ENCODE measurements at regions not wholly inside any gene's neighbourhood (a gene's known extent, or its start where the extent isn't known, plus 50 kb on each side); places are given as distances from the start of the nearest gene placed in this dataset.

DNA sequence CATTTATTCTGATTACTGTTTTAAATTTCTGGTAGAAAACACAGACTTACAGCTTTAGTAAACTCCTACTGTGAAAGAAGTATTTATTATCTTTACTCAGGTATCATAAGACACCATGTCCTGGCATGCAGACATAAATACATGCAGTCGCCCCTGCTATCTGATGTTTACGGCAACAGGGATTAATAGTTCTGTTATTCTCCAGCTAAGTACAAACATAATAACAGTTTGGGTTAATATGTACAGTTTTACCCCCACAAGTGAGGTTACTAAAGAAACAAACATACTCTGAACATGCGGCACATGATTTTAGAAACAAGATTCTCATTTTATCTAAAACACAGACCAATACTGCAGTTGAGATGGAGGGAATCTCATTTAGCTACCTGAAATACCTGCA, 170.8 kb downstream of the ABCA8 start:
- Histone ChIP-seq H3K9me3 (no peaks in the 10 kb centered on the region), H3K27ac (no peak overlapping the region), H3K4me3 (no peak overlapping the region), H3K36me3 (no peaks in the 10 kb centered on the region), H3K4me1 (no peaks in the 10 kb centered on the region), H3K27me3 (peaks cover 0 to 4% of the 10 kb centered on the region in 2 donors)
- DNase-seq: no peak
- TF ChIP-seq, protein P1, sequence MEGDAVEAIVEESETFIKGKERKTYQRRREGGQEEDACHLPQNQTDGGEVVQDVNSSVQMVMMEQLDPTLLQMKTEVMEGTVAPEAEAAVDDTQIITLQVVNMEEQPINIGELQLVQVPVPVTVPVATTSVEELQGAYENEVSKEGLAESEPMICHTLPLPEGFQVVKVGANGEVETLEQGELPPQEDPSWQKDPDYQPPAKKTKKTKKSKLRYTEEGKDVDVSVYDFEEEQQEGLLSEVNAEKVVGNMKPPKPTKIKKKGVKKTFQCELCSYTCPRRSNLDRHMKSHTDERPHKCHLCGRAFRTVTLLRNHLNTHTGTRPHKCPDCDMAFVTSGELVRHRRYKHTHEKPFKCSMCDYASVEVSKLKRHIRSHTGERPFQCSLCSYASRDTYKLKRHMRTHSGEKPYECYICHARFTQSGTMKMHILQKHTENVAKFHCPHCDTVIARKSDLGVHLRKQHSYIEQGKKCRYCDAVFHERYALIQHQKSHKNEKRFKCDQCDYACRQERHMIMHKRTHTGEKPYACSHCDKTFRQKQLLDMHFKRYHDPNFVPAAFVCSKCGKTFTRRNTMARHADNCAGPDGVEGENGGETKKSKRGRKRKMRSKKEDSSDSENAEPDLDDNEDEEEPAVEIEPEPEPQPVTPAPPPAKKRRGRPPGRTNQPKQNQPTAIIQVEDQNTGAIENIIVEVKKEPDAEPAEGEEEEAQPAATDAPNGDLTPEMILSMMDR (IDR thresholded peaks at IDR 0.05): no peak
- intact Hi-C loops (cut with DNase I; ENCODE audit: low total_unique reads): no loop called here

- H3K27ac ChIP-seq: no peak overlapping the region
- TF ChIP-seq, protein P1 (IDR thresholded peaks at IDR 0.05): no peak
- H3K27me3 ChIP-seq: peaks cover 0 to 4% of the 10 kb centered on the region in 2 donors
- H3K9me3 ChIP-seq: no peaks in the 10 kb centered on the region
- no peak overlapping the region for H3K4me3 ChIP-seq
- DNase-seq: no peak
- no peaks in the 10 kb centered on the region for H3K4me1 ChIP-seq
- no peaks in the 10 kb centered on the region for H3K36me3 ChIP-seq
- intact Hi-C loops (cut with DNase I; ENCODE audit: low total_unique reads): no loop called here
Observed at GRCh38 chr17:68783861-68784260, 171.3 kb downstream of the ABCA8 start.

GRCh38 chr17:68782789-68783188, 172.4 kb downstream of the ABCA8 start:
- Histone ChIP-seq H3K4me3 (no peak overlapping the region), H3K4me1 (no peaks in the 10 kb centered on the region), H3K27ac (no peak overlapping the region), H3K27me3 (peaks cover 0 to 4% of the 10 kb centered on the region in 2 donors), H3K9me3 (no peaks in the 10 kb centered on the region), H3K36me3 (no peaks in the 10 kb centered on the region)
- TF ChIP-seq, protein P1 (IDR thresholded peaks at IDR 0.05): no peak
- intact Hi-C loops (cut with DNase I; ENCODE audit: low total_unique reads): no loop called here
- DNase-seq: peak in 1 of 2 donors; percentile 36

DNA sequence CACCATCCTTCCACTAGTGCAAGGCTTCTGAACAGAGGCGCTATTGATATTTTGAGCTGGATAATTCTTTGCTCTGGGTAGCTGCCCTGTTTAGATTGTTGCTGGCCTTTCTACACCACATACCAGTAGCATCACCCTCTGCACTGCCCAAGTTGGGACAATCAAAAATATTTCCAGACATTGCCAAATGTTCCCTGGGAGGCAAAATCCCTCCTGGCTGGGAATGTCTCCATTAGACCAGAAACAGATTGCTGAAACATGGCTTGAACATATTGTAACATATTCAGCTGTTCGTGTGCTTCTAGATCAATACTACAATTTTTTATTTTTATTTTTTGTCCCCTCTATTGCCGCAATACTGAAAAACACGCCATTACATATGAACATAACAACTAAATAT, 174.6 kb downstream of the ABCA8 start:
- H3K4me3 ChIP-seq: no peak overlapping the region
- TF ChIP-seq, protein P1 (IDR thresholded peaks at IDR 0.05): no peak
- intact Hi-C loops (cut with DNase I; ENCODE audit: low total_unique reads): no loop called here
- no peaks in the 10 kb centered on the region for H3K27me3 ChIP-seq
- H3K9me3 ChIP-seq: no peaks in the 10 kb centered on the region
- DNase-seq: no peak
- H3K36me3 ChIP-seq: no peaks in the 10 kb centered on the region
- H3K27ac ChIP-seq: no peak overlapping the region
- H3K4me1 ChIP-seq: peaks cover 0 to 6% (median 2%) of the 10 kb centered on the region in 4 donors

DNA sequence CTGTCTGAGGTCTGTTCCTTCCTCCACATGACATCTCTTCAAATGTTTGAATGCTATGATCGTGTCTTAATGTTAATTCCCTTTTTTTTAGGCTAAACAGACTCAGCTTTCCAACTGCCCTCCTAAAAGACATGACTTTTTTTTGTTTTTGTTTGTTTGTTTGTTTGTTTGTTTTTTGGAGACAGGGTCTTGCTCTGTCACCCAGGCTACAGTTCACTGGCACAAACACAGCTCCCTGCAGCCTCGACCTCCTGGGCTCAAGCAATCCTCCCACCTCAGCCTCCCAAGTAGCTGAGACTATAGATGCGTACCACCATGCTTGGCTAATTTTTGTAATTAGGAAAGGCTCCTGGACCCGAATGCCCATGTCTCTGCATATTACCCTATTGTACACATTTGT, 176.5 kb downstream of the ABCA8 start:
- TF ChIP-seq, protein P1 (IDR thresholded peaks at IDR 0.05): no peak
- no peak for DNase-seq
- Histone ChIP-seq H3K27me3 (no peaks in the 10 kb centered on the region), H3K4me3 (no peak overlapping the region), H3K9me3 (no peaks in the 10 kb centered on the region), H3K4me1 (peaks cover 0 to 18% (median 11%) of the 10 kb centered on the region in 4 donors), H3K36me3 (no peaks in the 10 kb centered on the region), H3K27ac (no peak overlapping the region)
- intact Hi-C loops (cut with DNase I; ENCODE audit: low total_unique reads): no loop called here

Measured in tibial artery (tissue), 4 donors.